ENCODE measurements at regions not wholly inside any gene's neighbourhood (a gene's known extent, or its start where the extent isn't known, plus 50 kb on each side); places are given as distances from the start of the nearest gene placed in this dataset.

- no peak for DNase-seq (ENCODE audit: extremely low spot score)
- CTCF ChIA-PET: interaction anchor here (0.9 kb wide), 1 partner anchor 16 kb away, joined by 3 read pairs; no protein-coding TSS in a partner anchor
- POLR2A ChIA-PET: no interaction called here
- TF ChIP-seq CTCF (IDR thresholded peaks at IDR 0.05; ENCODE audit: control extremely low read depth, extremely low read depth, low read depth, missing control alignments): no peak
Observed at GRCh38 chr3:80097674-80098073, 329.9 kb upstream of the ROBO1 start.

GRCh38 chr3:80096909-80097308 lies 329.1 kb upstream of the ROBO1 start:
- POLR2A ChIA-PET: no interaction called here
- CTCF ChIA-PET: interaction anchor here (0.9 kb wide), 1 partner anchor 16 kb away, joined by 3 read pairs; no protein-coding TSS in a partner anchor
- no peak for DNase-seq (ENCODE audit: extremely low spot score)
- TF ChIP-seq CTCF (IDR thresholded peaks at IDR 0.05; ENCODE audit: control extremely low read depth, extremely low read depth, low read depth, missing control alignments): no peak

- no peak for DNase-seq (ENCODE audit: extremely low spot score)
- ChIA-PET CTCF (interaction anchor here (1.0 to 1.2 kb wide), 2 partner anchors 15 kb away, joined by 3 read pairs; no protein-coding TSS in a partner anchor), POLR2A (no interaction called here)
- TF ChIP-seq CTCF (IDR thresholded peaks at IDR 0.05; ENCODE audit: control extremely low read depth, extremely low read depth, low read depth, missing control alignments): no peak
Observed at GRCh38 chr3:80094589-80094988, 326.8 kb upstream of the ROBO1 start.

GRCh38 chr3:80087767-80088166 lies 320.0 kb upstream of the ROBO1 start:
- ChIA-PET CTCF (interaction anchor here (1.1 kb wide), 1 partner anchor 11 kb away, joined by 3 read pairs; no protein-coding TSS in a partner anchor), POLR2A (no interaction called here)
- DNase-seq (ENCODE audit: extremely low spot score): no peak
- no peak for TF ChIP-seq CTCF (IDR thresholded peaks at IDR 0.05; ENCODE audit: control extremely low read depth, extremely low read depth, low read depth, missing control alignments)

GRCh38 chr3:80086426-80086825 lies 318.6 kb upstream of the ROBO1 start:
- DNase-seq (ENCODE audit: extremely low spot score): no peak
- CTCF ChIA-PET: no interaction called here
- POLR2A ChIA-PET: no interaction called here
- TF ChIP-seq CTCF (IDR thresholded peaks at IDR 0.05; ENCODE audit: control extremely low read depth, extremely low read depth, low read depth, missing control alignments): no peak

- ChIA-PET CTCF (interaction anchor here (1.3 kb wide), 1 partner anchor 14 kb away, joined by 3 read pairs; no protein-coding TSS in a partner anchor), POLR2A (no interaction called here)
- no peak for DNase-seq (ENCODE audit: extremely low spot score)
- TF ChIP-seq CTCF (IDR thresholded peaks at IDR 0.05; ENCODE audit: control extremely low read depth, extremely low read depth, low read depth, missing control alignments): no peak
Observed at GRCh38 chr3:80079886-80080285, 312.1 kb upstream of the ROBO1 start.

GRCh38 chr3:80068459-80068858 lies 300.7 kb upstream of the ROBO1 start:
- CTCF ChIA-PET: no interaction called here
- no peak for TF ChIP-seq CTCF (IDR thresholded peaks at IDR 0.05; ENCODE audit: control extremely low read depth, extremely low read depth, low read depth, missing control alignments)
- DNase-seq (ENCODE audit: extremely low spot score): no peak
- POLR2A ChIA-PET: no interaction called here
